ENCODE measurements at regions not wholly inside any gene's neighbourhood (a gene's known extent, or its start where the extent isn't known, plus 50 kb on each side); places are given as distances from the start of the nearest gene placed in this dataset.

DNA sequence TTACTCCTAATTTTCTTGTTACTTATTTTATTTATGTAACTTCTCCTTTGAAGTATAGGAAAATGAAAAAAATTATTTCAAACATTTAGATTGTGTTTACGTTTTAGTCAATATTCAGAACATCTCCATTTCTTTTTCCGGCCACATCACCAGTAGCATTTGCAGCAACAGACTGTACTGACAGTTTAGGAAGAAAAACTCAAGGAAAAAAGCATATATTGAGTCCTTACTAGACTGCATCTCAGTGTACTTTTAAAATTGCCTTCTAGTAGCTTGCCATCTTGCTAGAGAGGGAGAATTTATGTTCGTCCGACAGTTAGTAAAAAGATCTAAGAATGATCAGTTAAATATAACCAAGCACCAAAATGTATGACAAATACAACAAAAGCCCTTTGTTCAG, 625.0 kb upstream of the MIS18BP1 start:
- H3K4me3 ChIP-seq (ENCODE audit: low read depth, low read length): no peak overlapping the region
- TF ChIP-seq, protein P1, sequence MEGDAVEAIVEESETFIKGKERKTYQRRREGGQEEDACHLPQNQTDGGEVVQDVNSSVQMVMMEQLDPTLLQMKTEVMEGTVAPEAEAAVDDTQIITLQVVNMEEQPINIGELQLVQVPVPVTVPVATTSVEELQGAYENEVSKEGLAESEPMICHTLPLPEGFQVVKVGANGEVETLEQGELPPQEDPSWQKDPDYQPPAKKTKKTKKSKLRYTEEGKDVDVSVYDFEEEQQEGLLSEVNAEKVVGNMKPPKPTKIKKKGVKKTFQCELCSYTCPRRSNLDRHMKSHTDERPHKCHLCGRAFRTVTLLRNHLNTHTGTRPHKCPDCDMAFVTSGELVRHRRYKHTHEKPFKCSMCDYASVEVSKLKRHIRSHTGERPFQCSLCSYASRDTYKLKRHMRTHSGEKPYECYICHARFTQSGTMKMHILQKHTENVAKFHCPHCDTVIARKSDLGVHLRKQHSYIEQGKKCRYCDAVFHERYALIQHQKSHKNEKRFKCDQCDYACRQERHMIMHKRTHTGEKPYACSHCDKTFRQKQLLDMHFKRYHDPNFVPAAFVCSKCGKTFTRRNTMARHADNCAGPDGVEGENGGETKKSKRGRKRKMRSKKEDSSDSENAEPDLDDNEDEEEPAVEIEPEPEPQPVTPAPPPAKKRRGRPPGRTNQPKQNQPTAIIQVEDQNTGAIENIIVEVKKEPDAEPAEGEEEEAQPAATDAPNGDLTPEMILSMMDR (IDR thresholded peaks at IDR 0.05; ENCODE audit: borderline replicate concordance, insufficient read depth, low read depth, low read length): no peak

DNA sequence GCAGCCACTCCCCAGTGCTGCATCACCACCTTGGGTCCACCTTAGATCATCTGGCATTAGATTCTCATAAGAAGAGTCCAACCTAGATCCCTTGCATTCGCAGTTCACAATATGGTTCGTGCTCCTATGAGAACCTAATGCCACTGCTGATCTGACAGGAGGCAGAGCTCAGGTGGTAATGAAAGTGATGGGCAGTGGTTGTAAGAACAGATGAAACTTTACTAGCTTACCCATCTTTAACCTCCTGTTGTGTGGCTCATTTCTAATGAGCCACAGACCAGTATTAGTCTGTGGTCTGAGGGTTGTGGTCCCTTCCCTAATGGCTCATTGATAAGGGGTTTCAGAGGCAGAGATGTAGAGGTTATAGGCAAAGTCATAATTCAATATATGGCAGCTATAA, 615.9 kb upstream of the MIS18BP1 start:
- TF ChIP-seq, protein P1 (IDR thresholded peaks at IDR 0.05; ENCODE audit: borderline replicate concordance, insufficient read depth, low read depth, low read length): no peak
- no peak overlapping the region for H3K4me3 ChIP-seq (ENCODE audit: low read depth, low read length)

- TF ChIP-seq, protein P1 (IDR thresholded peaks at IDR 0.05; ENCODE audit: borderline replicate concordance, insufficient read depth, low read depth, low read length): no peak
- no peak overlapping the region for H3K4me3 ChIP-seq (ENCODE audit: low read depth, low read length)
These were observed 615.4 kb upstream of the MIS18BP1 start for GRCh38 chr14:45868377-45868776.

- H3K4me3 ChIP-seq (ENCODE audit: low read depth, low read length): no peak overlapping the region
- TF ChIP-seq, protein P1 (IDR thresholded peaks at IDR 0.05; ENCODE audit: borderline replicate concordance, insufficient read depth, low read depth, low read length): no peak
These were observed 614.3 kb upstream of the MIS18BP1 start for GRCh38 chr14:45867046-45867894.

GRCh38 chr14:45838597-45838996, 585.6 kb upstream of the MIS18BP1 start:
- TF ChIP-seq, protein P1 (IDR thresholded peaks at IDR 0.05; ENCODE audit: borderline replicate concordance, insufficient read depth, low read depth, low read length): no peak
- no peak overlapping the region for H3K4me3 ChIP-seq (ENCODE audit: low read depth, low read length)

DNA sequence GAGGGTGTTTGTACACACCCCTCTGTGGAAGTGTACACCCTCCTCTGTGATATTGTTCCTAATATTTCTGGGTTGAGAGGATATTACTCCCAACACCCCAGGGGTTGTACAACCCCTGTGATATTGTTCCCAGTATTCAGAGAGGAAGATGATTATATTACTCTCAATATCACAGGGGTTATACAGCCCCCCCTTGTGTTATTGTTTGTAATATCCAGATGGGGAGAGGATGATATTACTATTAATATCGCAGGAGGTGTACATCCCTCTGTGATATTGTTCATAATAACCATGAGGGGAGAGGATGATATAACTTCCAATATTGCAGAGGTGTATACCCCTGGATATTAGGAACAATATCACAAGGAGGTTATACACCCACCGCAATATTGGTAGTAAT, 566.1 kb upstream of the MIS18BP1 start:
- TF ChIP-seq, protein P1 (IDR thresholded peaks at IDR 0.05; ENCODE audit: borderline replicate concordance, insufficient read depth, low read depth, low read length): no peak

DNA sequence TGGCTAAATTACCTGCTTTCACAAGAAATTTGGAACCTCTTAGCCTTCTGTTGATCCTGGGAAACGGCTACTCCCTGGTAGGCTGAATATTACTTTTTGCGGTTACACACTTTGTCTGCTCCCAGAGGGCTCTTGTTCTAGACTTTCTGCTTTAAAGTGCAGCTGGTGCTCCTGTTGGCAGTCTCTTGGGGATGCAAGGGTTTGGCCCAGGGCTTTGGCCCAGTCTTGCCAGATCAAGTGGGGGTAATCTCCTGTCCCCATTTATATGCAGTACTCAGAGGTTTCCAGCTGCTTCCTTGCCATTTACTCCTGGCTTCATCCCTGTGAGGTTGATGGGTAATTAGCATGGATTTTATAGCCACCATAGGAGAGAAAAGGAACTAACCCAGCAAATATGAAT, 558.2 kb upstream of the MIS18BP1 start:
- TF ChIP-seq, protein P1 (IDR thresholded peaks at IDR 0.05; ENCODE audit: borderline replicate concordance, insufficient read depth, low read depth, low read length): no peak
- H3K4me3 ChIP-seq (ENCODE audit: low read depth, low read length): no peak overlapping the region

More for the DNA sequence above, 566.1 kb upstream of the MIS18BP1 start:
- H3K4me3 ChIP-seq (ENCODE audit: low read depth, low read length): no peak overlapping the region

Measured in GM12875 (cell line).